ENCODE measurements at regions not wholly inside any gene's neighbourhood (a gene's known extent, or its start where the extent isn't known, plus 50 kb on each side); places are given as distances from the start of the nearest gene placed in this dataset.
"Not testable (repeated sequence)": the region's sequence is repeated elsewhere in the genome, so short reads cannot be mapped to it uniquely, and the experiment has no call there.

- ATAC-seq (no peak), DNase-seq (no peak)
- intact Hi-C loops (cut with micrococcal nuclease): no loop called here
Observed at GRCh38 chr4:27678027-27678426, 817.4 kb downstream of the STIM2 start.

- intact Hi-C loops (cut with micrococcal nuclease): no loop called here
- peak; percentile 52 for ATAC-seq
- DNase-seq: peak; percentile 23
Observed at GRCh38 chr4:27684610-27685011, 824.0 kb downstream of the STIM2 start.

GRCh38 chr4:27685091-27685490, 824.5 kb downstream of the STIM2 start:
- intact Hi-C loops (cut with micrococcal nuclease): no loop called here
- DNase-seq (no peak), ATAC-seq (no peak)

- ATAC-seq (no peak), DNase-seq (no peak)
- intact Hi-C loops (cut with micrococcal nuclease): no loop called here
Observed at GRCh38 chr4:27685947-27686346, 825.3 kb downstream of the STIM2 start.

GRCh38 chr4:27692158-27692557, 831.5 kb downstream of the STIM2 start:
- DNase-seq (no peak), ATAC-seq (no peak)
- intact Hi-C loops (cut with micrococcal nuclease): no loop called here

- intact Hi-C loops (cut with micrococcal nuclease): no loop called here
- DNase-seq (no peak), ATAC-seq (no peak)
Observed at GRCh38 chr4:27692868-27693634, 832.4 kb downstream of the STIM2 start.

- ATAC-seq; DNase-seq; intact Hi-C loops (cut with micrococcal nuclease): not testable (repeated sequence)
Observed at GRCh38 chr4:27696257-27696656, 835.6 kb downstream of the STIM2 start.

- intact Hi-C loops (cut with micrococcal nuclease): no loop called here
- no peak for ATAC-seq
- DNase-seq: no peak
Observed at GRCh38 chr4:27701606-27702005, 841.0 kb downstream of the STIM2 start.

GRCh38 chr4:27702730-27703431, 842.2 kb downstream of the STIM2 start:
- ATAC-seq (no peak), DNase-seq (no peak)
- intact Hi-C loops (cut with micrococcal nuclease): no loop called here

- DNase-seq (no peak), ATAC-seq (no peak)
- intact Hi-C loops (cut with micrococcal nuclease): no loop called here
Observed at GRCh38 chr4:27703771-27704170, 843.1 kb downstream of the STIM2 start.

- intact Hi-C loops (cut with micrococcal nuclease): no loop called here
- ATAC-seq (no peak), DNase-seq (no peak)
Observed at GRCh38 chr4:27711041-27711440, 850.4 kb downstream of the STIM2 start.

- ATAC-seq (no peak), DNase-seq (no peak)
- intact Hi-C loops (cut with micrococcal nuclease): no loop called here
Observed at GRCh38 chr4:27714073-27714472, 853.4 kb downstream of the STIM2 start.

- no peak for ATAC-seq
Observed at GRCh38 chr4:27716693-27717430, 856.2 kb downstream of the STIM2 start.

GRCh38 chr4:27717431-27717755, 856.8 kb downstream of the STIM2 start:
- DNase-seq (no peak), ATAC-seq (no peak)
- intact Hi-C loops (cut with micrococcal nuclease): no loop called here

More at GRCh38 chr4:27716693-27717430, 856.2 kb downstream of the STIM2 start:
- no peak for DNase-seq
- intact Hi-C loops (cut with micrococcal nuclease): no loop called here

- ATAC-seq: no peak
- DNase-seq: no peak
- intact Hi-C loops (cut with micrococcal nuclease): no loop called here
Observed at GRCh38 chr4:27720010-27720766, 859.5 kb downstream of the STIM2 start.

GRCh38 chr4:27721193-27721592, 860.6 kb downstream of the STIM2 start:
- intact Hi-C loops (cut with micrococcal nuclease): no loop called here
- ATAC-seq: no peak
- DNase-seq: no peak

- intact Hi-C loops (cut with micrococcal nuclease): no loop called here
Observed at GRCh38 chr4:27728892-27729291, 868.3 kb downstream of the STIM2 start.

GRCh38 chr4:27742816-27743215, 882.2 kb downstream of the STIM2 start:
- intact Hi-C loops (cut with micrococcal nuclease): no loop called here
- DNase-seq: no peak
- ATAC-seq: no peak

More at GRCh38 chr4:27728892-27729291, 868.3 kb downstream of the STIM2 start:
- no peak for ATAC-seq
- DNase-seq: no peak

Measured in left ventricle myocardium superior (tissue), 1 donor.